Ovary (tissue), 3 donors: ENCODE measurements at regions not wholly inside any gene's neighbourhood (a gene's known extent, or its start where the extent isn't known, plus 50 kb on each side); places are given as distances from the start of the nearest gene placed in this dataset.

Experiments used
- CTCF ChIP-seq, 3 donors: fragments of 450-650 bp in 2 of 3; fragments of 200-600 bp in 1 of 3; IDR thresholded peaks; one replicate each; pipeline versions ENCODE4 v1.5.1 to v1.8.0; 2016 to 2022; ENCODE audit warnings: antibody characterized with exemption in 3 of 3, mild to moderate bottlenecking in 1 of 3
- EP300 ChIP-seq: sonication (generic); formaldehyde crosslinking; IDR thresholded peaks from one replicate; pipeline ENCODE4 v1.6.1; 2017; ENCODE audit warnings: antibody characterized with exemption
- POLR2A ChIP-seq: fragments of 450-650 bp; IDR thresholded peaks from one replicate; pipeline ENCODE4 v1.6.1; 2017; ENCODE audit warnings: antibody characterized with exemption, mild to moderate bottlenecking, moderate library complexity
- donor health status: DM: no; HTN: no; CAD: no.

GRCh38 chr7:142359694-142360279 lies 101.9 kb upstream of the PRSS58 start:
- no peak for TF ChIP-seq CTCF (IDR thresholded peaks at IDR 0.05)
- no peak for TF ChIP-seq POLR2A
- TF ChIP-seq EP300 = no peak
